Stomach (tissue), 8 donors: ENCODE measurements at regions not wholly inside any gene's neighbourhood (a gene's known extent, or its start where the extent isn't known, plus 50 kb on each side); places are given as distances from the start of the nearest gene placed in this dataset.

Experiments
- DNase-seq, 2 donors: peaks; one replicate each; pipeline versions ENCODE4 v3.0.0 to v3.0.0-alpha.2; 2013 to 2019
- H3K27ac ChIP-seq, 5 donors: fragments of 200-600 bp in 4 of 5; sonication (generic) in 4 of 5; one replicate each; pipeline ENCODE4 v1.5.1; 2013 to 2019; ENCODE audit warnings: mild to moderate bottlenecking in 1 of 5, moderate library complexity in 1 of 5
- H3K27me3 ChIP-seq, 3 donors: fragments of 200-600 bp; sonication (generic); one replicate each; pipeline ENCODE4 v1.5.1; 2017 to 2019; ENCODE audit warnings: mixed run types in 1 of 3
- H3K36me3 ChIP-seq, 4 donors: fragments of 200-600 bp; sonication (generic); 1 replicate in 3 of 4; 2 replicates in 1 of 4; pipeline ENCODE4 v1.5.1; 2016 to 2019
- H3K4me1 ChIP-seq, 4 donors: fragments of 200-600 bp; sonication (generic); one replicate each; pipeline ENCODE4 v1.5.1; 2016 to 2019
- H3K4me3 ChIP-seq, 4 donors: fragments of 200-600 bp; sonication (generic) in 3 of 4; one replicate each; pipeline ENCODE4 v1.5.1; 2016 to 2019; ENCODE audit warnings: mild to moderate bottlenecking in 1 of 4
- H3K9me3 ChIP-seq, 4 donors: fragments of 200-600 bp; sonication (generic); one replicate each; pipeline ENCODE4 v1.5.1; 2016 to 2019
- EP300 ChIP-seq: sonication (generic); formaldehyde crosslinking; IDR thresholded peaks from one replicate; pipeline ENCODE4 v1.6.1; 2017; ENCODE audit warnings: antibody characterized with exemption
- POLR2A ChIP-seq, 4 donors: fragments of 450-650 bp; IDR thresholded peaks; one replicate each; pipeline ENCODE4 v1.6.1; 2016; ENCODE audit warnings: antibody characterized with exemption in 4 of 4, control low read depth in 2 of 4, mild to moderate bottlenecking in 1 of 4, moderate library complexity in 1 of 4
- POLR2AphosphoS5 ChIP-seq, 3 donors: sonication (generic); formaldehyde crosslinking; IDR thresholded peaks; one replicate each; pipeline ENCODE4 v1.6.1; 2016; ENCODE audit warnings: antibody characterized with exemption in 3 of 3
- WGBS, 5 donors: extraction: QIAGEN DNeasy Blood & Tissue Kit in 3 of 5; methylation state at CpG; one replicate each; pipeline versions ENCODE4 v1.1.5 to v1.1.7; 2013 to 2018; 5-methylcytosine and 5-hydroxymethylcytosine counted together
- intact Hi-C: fragments of 100-400 bp; cut with DNase I; formaldehyde crosslinking; loops from one replicate; pipeline ENCODE4 v1.15.1; 2023; ENCODE audit warnings: low total_unique reads
- TF ChIP-seq, protein P1 (sequence below), 7 experiments: fragments of 450-650 bp in 4 of 7; fragments of 200-600 bp in 3 of 7; sonication (generic) in 3 of 7; IDR thresholded peaks; one replicate each; pipeline ENCODE4 v1.5.1; 2016 to 2019; ENCODE audit warnings: antibody characterized with exemption in 7 of 7, control low read depth in 2 of 7, mild to moderate bottlenecking in 1 of 7
- donor health status: healthy with polysubstance abuse.
- donor health status: Bipolar disorder and iron deficiency.
- donor health status: healthy.

- Histone ChIP-seq H3K4me3 (no peak overlapping the region), H3K9me3 (no peaks in the 10 kb centered on the region), H3K36me3 (no peaks in the 10 kb centered on the region), H3K27me3 (no peaks in the 10 kb centered on the region), H3K4me1 (peaks cover 0 to 4% (median 0%) of the 10 kb centered on the region in 4 donors), H3K27ac (no peak overlapping the region)
- WGBS, 5 donors: 67 to 86% (median 79%) methylated on average over 1 of the region's 1 CpG
- intact Hi-C loops: no loop called here
- peak in 1 of 2 donors; percentile 42 for DNase-seq
- TF ChIP-seq POLR2AphosphoS5 (IDR thresholded peaks at IDR 0.05) (no peak), POLR2A (IDR thresholded peaks at IDR 0.05) (no peak), EP300 (no peak)
- TF ChIP-seq, protein P1, sequence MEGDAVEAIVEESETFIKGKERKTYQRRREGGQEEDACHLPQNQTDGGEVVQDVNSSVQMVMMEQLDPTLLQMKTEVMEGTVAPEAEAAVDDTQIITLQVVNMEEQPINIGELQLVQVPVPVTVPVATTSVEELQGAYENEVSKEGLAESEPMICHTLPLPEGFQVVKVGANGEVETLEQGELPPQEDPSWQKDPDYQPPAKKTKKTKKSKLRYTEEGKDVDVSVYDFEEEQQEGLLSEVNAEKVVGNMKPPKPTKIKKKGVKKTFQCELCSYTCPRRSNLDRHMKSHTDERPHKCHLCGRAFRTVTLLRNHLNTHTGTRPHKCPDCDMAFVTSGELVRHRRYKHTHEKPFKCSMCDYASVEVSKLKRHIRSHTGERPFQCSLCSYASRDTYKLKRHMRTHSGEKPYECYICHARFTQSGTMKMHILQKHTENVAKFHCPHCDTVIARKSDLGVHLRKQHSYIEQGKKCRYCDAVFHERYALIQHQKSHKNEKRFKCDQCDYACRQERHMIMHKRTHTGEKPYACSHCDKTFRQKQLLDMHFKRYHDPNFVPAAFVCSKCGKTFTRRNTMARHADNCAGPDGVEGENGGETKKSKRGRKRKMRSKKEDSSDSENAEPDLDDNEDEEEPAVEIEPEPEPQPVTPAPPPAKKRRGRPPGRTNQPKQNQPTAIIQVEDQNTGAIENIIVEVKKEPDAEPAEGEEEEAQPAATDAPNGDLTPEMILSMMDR (IDR thresholded peaks at IDR 0.05): no peak
Observed at GRCh38 chr1:87515781-87516180, 187.1 kb downstream of the LMO4 start.

DNA sequence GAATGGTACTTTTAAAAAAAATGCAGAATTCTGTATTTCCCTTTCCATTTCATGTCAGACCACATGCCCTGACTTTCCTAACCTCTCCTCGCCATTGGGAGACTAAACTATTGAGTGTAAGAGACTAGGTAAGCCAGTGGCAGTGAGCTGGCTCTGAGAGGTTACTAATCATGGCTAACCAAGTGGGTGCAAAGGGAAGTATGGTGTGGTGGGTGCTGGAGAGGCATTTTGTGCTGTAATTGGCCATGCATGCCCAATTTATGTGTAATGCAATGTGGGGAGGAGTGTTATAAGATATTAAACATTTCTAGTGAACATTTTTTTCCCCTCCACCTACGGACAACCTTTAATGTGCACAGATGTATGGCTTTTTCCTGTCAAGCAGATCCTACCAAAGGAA, 190.1 kb downstream of the LMO4 start:
- intact Hi-C loops: no loop called here
- DNase-seq: no peak

GRCh38 chr1:87521452-87521851, 192.8 kb downstream of the LMO4 start:
- no peaks in the 10 kb centered on the region for H3K9me3 ChIP-seq
- TF ChIP-seq POLR2AphosphoS5 (IDR thresholded peaks at IDR 0.05) (no peak), EP300 (no peak), POLR2A (IDR thresholded peaks at IDR 0.05) (no peak)
- TF ChIP-seq, protein P1 (IDR thresholded peaks at IDR 0.05): no peak
- no peak overlapping the region for H3K27ac ChIP-seq
- H3K27me3 ChIP-seq: no peaks in the 10 kb centered on the region
- no peaks in the 10 kb centered on the region for H3K36me3 ChIP-seq
- H3K4me1 ChIP-seq: peaks cover 0 to 24% (median 7%) of the 10 kb centered on the region in 4 donors
- DNase-seq: no peak
- 81 to 95% (median 91%) methylated on average over 2 of the region's 2 CpGs for WGBS, 5 donors
- no peak overlapping the region for H3K4me3 ChIP-seq
- intact Hi-C loops: no loop called here

More for the DNA sequence above, 190.1 kb downstream of the LMO4 start:
- Histone ChIP-seq H3K4me1 (peaks cover 0 to 16% (median 2%) of the 10 kb centered on the region in 4 donors), H3K36me3 (no peaks in the 10 kb centered on the region), H3K9me3 (no peaks in the 10 kb centered on the region), H3K27ac (no peak overlapping the region), H3K4me3 (no peak overlapping the region), H3K27me3 (no peaks in the 10 kb centered on the region)
- no peak for TF ChIP-seq EP300
- TF ChIP-seq POLR2AphosphoS5 (IDR thresholded peaks at IDR 0.05): no peak
- TF ChIP-seq, protein P1 (IDR thresholded peaks at IDR 0.05): no peak
- TF ChIP-seq POLR2A (IDR thresholded peaks at IDR 0.05): no peak
- 86 to 92% (median 90%) methylated on average over 2 of the region's 2 CpGs for WGBS, 5 donors

- Histone ChIP-seq H3K4me1 (peaks cover 0 to 24% (median 7%) of the 10 kb centered on the region in 4 donors), H3K27ac (peak overlapping the region in 4 of 5 donors; percentile 11 to 46 (median 25)), H3K36me3 (no peaks in the 10 kb centered on the region), H3K9me3 (no peaks in the 10 kb centered on the region), H3K27me3 (no peaks in the 10 kb centered on the region), H3K4me3 (no peak overlapping the region)
- peak in 1 of 2 donors; percentile 62 for DNase-seq
- WGBS, 5 donors: 52 to 73% (median 68%) methylated on average over 3 of the region's 3 CpGs
- no peak for TF ChIP-seq EP300
- TF ChIP-seq, protein P1 (IDR thresholded peaks at IDR 0.05): no peak
- intact Hi-C loops: no loop called here
Observed at GRCh38 chr1:87523466-87523865, 194.8 kb downstream of the LMO4 start.
